ENCODE measurements at regions not wholly inside any gene's neighbourhood (a gene's known extent, or its start where the extent isn't known, plus 50 kb on each side); places are given as distances from the start of the nearest gene placed in this dataset.
"Not testable (repeated sequence)": the region's sequence is repeated elsewhere in the genome, so short reads cannot be mapped to it uniquely, and the experiment has no call there.

DNA sequence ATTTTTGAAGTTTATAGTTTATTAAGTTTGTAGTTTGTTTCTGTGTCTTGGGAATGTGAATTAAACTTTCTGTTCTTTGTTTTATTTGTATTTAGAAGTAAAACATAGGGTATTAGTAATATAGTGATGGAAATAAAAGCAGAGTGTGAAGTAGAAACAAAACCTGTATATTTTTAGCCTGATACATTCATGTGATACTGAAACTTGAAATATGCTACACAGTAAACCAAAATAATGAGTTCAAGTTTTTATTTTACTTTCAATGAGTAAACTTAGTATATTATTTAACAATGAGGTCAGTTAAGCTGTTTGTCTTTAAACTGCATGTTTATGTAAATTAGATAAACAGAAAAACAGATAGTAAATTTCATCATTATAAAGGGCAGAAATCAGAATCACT lies 1592.6 kb downstream of the GRIK2 start:
- no peak for DNase-seq

DNA sequence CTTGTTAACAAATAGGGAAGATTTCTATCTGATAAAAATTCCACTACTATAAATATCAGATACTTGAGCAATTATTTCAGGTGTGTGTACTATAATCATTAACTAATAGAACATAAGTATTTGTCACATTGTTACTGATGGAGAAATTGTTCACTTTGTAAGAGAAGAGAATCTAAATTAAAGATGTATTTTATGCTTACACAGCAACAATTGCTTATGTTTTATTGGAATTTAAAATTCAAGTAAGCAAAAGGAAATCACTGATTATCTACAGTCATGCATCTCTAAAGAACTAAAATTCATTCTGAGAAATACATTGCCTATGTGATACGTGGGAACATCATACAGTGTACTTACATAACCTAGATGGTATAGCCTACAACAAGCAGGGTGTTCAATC lies 1590.8 kb downstream of the GRIK2 start:
- no peak for DNase-seq

DNA sequence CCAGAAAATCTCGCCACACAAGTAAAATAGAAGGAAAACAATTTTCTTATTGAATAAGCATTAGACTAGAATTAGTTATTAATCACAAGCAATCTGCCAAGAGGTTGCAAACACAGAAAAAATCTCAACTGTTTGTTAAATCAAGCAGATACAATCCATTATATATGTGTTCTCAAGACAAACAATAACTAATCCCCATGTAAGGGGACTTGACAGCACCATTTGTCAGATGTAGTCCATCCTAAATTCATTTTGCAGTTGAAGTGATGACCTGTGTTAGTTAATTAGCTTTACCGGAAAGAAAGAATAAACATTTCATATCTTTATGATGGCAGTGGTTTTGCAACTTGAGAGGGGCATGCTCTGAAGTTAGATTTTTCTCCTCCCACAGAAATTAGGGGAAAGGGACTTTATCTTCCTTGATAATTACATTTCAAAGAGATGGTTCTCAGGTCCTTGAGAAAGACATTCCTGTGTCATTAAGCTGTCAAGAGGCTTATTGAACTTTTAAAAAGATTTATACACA lies 1588.0 kb downstream of the GRIK2 start:
- DNase-seq: no peak

GRCh38 chr6:102980951-102981350 lies 1587.4 kb downstream of the GRIK2 start:
- DNase-seq: no peak

- DNase-seq: no peak
These were observed 1568.4 kb downstream of the GRIK2 start for GRCh38 chr6:102961902-102962301.

DNA sequence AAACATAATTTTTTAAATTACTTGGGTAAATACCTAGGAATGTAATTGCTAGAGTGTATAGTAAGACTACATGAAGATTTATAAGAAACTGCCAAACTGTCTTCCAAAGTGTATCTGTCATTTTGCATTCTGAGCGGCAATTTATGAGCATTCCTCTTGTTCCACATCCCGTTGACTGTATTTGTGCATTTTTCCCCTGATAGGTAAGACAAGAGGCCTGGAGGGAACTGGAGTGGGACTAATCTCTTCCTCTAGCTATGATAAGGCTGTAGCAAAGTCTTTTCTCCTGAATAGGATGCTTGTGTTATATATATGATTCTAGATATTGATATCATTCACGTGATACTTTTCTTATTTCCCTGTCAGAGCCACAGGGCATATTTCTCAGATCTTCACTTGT lies 1557.5 kb downstream of the GRIK2 start:
- DNase-seq: no peak

DNA sequence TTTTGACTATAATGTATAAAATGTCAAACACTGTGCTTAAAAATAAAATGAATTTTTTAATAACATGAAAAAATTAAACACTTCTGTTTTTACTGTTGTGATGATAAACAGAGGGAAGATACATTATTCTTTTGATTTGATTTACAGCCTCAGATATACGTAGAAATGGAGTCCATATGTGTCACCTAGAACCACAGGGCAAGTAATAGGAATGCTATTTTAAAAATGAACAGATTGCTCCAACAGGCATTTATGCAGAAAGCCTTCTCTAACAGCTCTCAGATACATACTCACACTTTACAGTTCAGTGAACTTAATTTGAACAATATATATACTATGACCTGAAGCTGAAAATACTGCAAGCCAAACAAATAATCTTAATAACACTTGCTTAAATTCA lies 1551.0 kb downstream of the GRIK2 start:
- DNase-seq: no peak

DNA sequence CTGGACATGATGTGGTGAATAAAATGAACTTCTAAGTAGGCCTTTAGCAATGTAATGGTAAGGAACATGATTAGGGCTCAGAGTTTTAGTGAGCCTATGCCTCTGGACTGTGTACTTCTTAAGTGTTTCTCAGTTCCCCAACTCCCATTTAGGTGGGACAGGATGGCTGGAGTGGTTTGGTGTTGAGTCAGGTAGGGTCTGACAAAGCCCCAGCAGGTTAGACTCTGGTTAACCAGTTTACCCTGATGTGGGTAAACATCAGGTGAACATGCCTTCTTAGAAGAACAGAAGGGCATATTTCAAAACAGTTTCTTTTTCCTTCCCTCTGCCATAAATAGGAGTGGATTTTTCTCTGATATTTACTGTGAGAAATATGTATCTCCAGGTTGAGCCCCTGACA lies 1548.7 kb downstream of the GRIK2 start:
- no peak for DNase-seq

DNA sequence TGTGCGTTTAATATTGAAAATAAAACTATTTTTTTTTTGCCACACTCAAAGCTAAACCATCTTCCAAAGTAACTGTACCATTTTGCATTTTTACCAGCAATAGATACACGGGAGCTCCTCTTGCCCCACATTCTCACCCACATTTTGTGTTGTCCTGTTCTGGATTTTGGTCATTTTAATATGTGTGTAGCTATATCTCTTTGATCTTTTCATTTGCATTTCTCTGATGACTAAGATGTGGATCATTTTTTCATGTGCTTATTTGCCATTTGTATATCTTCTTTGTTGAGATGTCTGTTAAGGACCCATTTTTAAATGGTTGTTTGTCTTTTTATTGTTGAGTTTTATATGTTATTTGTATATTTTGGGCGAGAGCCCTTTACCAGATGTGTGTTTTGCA lies 1543.5 kb downstream of the GRIK2 start:
- no peak for DNase-seq

- DNase-seq: no peak
These were observed 1534.6 kb downstream of the GRIK2 start for GRCh38 chr6:102928109-102928508.

DNA sequence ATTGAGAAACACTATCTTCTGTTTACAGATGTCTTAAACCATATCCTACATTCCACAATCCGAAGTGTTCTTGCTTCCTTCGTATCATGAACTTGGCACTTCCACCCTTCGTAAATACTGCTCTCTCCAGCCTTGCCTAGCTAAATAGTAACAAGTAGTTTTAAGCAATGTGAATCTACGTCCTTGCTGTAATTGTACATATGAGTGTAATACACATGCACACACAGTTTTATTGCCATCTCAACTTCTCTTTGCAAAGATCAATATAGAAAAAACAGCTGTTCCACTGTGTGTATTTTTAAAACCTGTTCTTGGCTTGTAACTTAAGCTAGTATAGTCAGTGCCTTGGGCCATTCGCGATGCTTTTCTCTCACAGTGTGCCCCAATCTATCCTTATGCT lies 1524.7 kb downstream of the GRIK2 start:
- no peak for DNase-seq

DNA sequence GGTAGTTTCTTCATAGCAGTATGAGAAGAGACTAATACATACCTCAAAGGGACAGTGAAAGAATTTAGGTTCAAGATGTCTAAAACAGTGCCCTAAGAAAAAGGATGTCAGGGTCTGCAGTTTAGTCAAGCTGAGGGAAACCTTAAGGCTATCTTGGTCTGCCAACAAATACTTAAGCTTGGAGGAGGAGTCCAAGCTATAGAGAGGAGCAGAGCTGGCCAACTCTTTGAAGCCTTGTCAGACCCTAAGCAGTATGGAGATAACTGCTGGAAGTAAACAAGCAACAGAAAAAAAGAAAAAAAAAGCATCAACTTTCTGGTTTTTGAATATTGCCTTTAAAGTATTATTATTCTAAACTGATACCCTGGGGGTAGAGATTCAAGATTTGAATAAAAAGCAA lies 1518.1 kb downstream of the GRIK2 start:
- no peak for DNase-seq

DNA sequence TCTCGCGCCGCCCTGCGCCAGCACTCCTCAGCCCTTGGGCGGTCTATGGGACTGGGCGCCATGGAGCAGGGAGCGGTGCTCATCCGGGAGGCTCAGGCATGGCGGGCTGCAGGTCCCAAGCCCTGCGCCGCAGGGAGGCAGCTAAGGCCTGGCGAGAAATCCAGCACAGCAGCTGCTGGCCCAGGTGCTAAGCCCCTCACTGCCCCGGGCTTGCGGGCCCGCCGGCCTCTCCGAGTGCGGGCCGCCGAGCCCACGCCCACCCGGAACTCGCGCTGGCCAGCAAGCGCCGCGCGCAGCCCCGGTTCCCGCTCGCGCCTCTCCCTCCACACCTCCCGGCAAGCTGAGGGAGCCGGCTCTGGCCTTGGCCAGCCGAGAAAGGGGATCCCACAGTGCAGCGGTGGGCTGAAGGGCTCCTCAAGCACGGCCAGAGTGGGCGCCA lies 1517.2 kb downstream of the GRIK2 start:
- DNase-seq: not testable (repeated sequence)

DNA sequence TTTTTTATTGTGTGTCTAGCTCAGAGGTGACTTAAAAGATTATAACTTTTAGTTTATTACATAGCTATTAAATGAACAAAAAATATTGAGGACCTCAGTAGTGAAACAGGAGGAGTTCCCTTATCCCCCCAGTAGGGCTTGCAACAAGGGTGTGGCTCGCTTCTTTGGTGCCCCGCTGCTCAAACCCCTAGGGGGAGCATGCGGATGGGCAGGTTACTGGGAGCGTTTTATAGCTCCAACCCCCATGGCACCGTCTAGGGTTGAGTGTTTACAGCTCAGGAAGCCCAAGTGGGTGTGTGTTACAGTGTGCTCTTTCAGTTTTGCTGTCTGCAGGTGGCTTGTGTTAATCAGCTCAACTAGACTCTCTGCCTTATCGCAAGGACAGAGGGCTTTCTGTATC lies 1513.7 kb downstream of the GRIK2 start:
- DNase-seq: no peak

DNA sequence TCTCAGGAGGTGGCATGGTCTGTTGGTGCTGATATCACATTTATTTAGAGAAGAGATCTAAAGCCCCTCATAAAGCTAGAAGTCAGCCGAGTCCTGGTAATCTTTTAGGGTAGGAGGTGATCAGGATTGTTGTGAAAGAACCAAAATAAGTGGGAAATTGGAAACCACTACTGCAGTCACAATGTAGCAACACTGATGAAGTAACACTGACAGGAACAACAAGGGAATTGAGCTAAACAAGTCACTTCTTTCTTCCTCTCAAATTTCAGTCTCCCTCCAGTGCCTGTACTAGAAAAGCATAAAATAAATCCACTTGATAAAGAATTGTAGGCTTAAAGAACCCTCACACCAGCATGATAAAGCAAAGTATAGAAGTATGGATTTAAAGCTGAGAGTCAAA lies 1509.0 kb downstream of the GRIK2 start:
- DNase-seq: no peak

DNA sequence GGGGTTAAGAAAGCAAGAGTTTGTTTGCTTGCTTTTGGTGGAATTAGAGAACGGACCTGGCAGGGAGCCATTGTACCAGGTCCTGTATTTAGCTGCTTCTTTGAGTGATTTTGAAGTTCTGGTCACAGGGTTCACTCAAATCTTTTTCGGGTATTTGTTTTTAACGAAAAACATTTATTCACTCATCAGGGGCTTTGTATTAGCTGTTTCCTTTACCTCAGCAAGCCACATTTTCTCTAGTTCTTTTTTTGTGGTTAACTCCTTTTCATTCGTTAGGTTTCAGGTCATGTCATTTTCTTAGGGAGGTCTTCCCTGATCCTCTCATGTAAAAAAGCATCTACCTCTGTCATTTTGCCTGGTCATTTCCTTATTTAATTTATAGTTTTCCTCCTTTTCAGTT lies 1502.2 kb downstream of the GRIK2 start:
- no peak for DNase-seq

DNA sequence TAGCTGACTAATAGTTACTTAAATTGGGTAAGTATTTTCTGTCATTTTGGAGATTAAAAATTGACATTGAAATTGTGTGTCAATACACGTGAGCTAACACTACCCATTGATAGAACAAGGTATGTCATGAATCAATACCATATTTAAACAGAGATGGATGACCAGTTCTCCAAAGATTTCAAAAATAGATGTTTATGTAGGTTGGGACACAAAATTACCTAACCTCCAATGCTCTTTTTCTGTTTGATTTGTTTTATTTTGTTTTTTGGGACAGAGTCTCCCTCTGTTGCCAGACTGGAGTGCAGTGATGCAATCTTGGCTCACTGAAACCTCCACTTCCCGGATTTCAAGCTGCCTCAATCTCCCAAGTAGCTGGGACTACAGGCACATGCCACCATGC lies 1491.7 kb downstream of the GRIK2 start:
- DNase-seq: no peak

DNA sequence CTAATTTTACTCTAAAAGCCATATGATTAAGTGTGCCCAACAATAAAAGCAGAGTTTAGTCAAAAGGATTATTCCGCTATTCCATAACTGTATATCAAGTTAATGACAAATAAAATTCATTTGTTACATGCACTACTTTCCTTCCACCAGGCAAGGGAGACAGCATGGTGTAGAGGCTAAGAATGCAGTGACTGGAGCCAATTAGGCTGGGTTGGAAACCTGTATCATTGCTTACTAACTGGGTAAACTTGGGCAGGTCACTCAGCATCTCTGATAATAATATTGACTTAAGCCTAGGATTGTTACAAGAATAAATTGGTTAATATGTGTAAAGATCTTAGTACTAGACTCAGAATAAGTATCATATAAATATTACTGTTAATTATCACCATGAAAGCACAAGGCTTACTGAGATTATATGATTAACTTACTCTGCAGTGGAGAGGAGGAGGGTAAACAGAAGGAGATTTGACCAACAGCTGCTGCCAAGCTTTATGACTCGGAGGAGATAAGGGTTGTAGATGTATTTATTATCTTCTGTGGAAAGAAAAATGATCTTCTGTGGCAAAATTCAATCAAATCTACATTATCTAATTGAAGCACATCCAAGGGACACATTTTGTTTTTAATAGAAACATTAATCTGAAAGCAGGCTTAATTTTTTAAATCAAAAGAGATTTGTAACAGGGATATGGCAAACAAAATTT lies 1459.9 kb downstream of the GRIK2 start:
- no peak for DNase-seq

DNA sequence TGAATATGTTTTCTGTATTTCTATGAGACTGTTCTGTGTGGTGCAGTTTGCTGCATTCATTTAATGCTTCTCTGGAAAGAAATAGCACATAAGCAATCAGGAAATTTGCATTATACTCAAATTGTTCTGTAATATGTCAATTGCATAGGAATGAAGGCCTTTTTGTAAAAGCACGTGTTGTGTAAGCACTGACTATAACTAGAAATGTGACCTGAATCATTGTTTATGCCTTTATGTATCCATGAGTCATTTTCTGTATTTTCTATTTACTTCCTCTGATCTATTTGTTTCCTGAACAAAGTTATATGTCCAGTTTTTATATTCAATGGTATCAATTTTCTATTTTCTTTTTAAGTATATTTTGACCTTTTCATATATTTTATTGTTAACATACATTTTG lies 1455.3 kb downstream of the GRIK2 start:
- DNase-seq: no peak

DNA sequence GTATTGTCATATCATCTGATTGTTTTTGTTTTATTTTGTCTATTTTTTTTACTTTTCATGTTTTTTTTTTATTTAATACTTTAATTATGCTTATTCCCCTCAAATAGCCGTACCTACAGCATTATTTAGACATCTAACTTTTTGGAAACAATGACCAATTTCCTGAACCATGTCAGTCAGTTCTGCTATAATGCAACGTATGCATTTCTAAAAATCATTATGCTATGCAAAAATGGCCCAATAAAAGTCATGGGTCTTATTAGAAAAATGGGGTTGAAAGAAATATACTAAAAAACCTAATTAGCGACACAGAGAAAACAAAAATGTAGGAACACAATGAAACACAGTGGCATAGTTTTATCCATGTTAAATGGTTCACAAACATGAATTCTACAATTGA lies 1454.7 kb downstream of the GRIK2 start:
- DNase-seq: no peak

- no peak for DNase-seq
These were observed 1447.6 kb downstream of the GRIK2 start for GRCh38 chr6:102841060-102841459.

- DNase-seq: no peak
These were observed 1438.5 kb downstream of the GRIK2 start for GRCh38 chr6:102832021-102832420.

DNA sequence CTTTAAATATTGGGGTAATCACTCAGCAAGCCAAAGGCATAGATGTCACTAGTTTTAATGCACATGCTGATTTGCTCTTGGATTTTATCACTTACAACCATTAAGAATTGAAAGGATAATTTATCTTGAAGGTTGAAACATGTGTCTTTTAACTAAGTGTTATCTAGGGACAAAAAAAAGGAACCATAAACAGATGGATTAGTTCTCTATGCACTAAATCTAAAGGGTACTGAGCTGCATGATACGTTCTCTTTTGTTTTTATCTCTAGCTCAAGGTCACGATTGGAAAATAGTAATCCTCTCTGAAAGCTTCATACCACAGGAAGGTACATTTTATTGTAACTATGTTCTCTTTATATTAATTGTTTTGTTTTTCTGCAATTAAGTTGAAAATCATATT lies 1426.6 kb downstream of the GRIK2 start:
- DNase-seq: no peak

GRCh38 chr6:102815207-102815606 lies 1421.7 kb downstream of the GRIK2 start:
- DNase-seq: no peak
